ENCODE measurements at regions not wholly inside any gene's neighbourhood (a gene's known extent, or its start where the extent isn't known, plus 50 kb on each side); places are given as distances from the start of the nearest gene placed in this dataset.

DNA sequence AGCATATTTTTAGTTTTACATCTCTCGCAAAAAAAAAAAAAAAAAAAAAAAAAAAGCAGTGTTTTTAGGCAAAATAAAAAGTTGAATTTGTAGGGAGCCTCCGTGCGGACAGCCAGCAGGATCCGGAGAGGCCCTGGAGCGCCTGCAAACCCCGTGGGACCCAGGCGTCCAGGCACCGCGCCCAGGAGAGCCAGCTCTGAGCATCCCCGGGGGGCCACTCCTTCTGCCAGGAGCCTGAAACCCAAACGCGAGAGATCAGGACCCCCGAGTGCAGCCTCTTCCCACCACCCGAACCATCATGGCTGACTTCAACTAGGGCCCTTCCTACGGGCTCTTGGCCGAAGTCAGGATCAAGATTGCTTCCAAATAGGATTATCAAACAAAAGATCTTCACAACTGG, 54.1 kb upstream of the LY86 start:
- DNase-seq (ENCODE audit: low spot score): no peak
- H3K27ac ChIP-seq: no peak overlapping the region
- peaks cover 17% of the 10 kb centered on the region for H3K27me3 ChIP-seq
- no peaks in the 10 kb centered on the region for H3K9me2 ChIP-seq (replicated peaks; ENCODE audit: insufficient read depth)
- TF ChIP-seq, protein P1, sequence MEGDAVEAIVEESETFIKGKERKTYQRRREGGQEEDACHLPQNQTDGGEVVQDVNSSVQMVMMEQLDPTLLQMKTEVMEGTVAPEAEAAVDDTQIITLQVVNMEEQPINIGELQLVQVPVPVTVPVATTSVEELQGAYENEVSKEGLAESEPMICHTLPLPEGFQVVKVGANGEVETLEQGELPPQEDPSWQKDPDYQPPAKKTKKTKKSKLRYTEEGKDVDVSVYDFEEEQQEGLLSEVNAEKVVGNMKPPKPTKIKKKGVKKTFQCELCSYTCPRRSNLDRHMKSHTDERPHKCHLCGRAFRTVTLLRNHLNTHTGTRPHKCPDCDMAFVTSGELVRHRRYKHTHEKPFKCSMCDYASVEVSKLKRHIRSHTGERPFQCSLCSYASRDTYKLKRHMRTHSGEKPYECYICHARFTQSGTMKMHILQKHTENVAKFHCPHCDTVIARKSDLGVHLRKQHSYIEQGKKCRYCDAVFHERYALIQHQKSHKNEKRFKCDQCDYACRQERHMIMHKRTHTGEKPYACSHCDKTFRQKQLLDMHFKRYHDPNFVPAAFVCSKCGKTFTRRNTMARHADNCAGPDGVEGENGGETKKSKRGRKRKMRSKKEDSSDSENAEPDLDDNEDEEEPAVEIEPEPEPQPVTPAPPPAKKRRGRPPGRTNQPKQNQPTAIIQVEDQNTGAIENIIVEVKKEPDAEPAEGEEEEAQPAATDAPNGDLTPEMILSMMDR (IDR thresholded peaks at IDR 0.05; ENCODE audit: poor library complexity): no peak
- TF ChIP-seq EZH2phosphoT487 (IDR thresholded peaks at IDR 0.05; ENCODE audit: low read depth, severe bottlenecking, unreplicated experiment): no peak
- no peak for TF ChIP-seq EZH2 (IDR thresholded peaks at IDR 0.05; ENCODE audit: borderline replicate concordance)
- H2AFZ ChIP-seq: no peak overlapping the region
- H3K9me3 ChIP-seq (ENCODE audit: low read depth): no peaks in the 10 kb centered on the region
- H4K20me1 ChIP-seq (ENCODE audit: insufficient read depth, poor library complexity, severe bottlenecking): no peaks in the 10 kb centered on the region
- H3K79me2 ChIP-seq: no peaks in the 10 kb centered on the region
- no peaks in the 10 kb centered on the region for H3K4me1 ChIP-seq (ENCODE audit: insufficient read depth)
- H3K36me3 ChIP-seq (replicated peaks; ENCODE audit: insufficient read depth, low read depth): no peaks in the 10 kb centered on the region
- H3K4me3 ChIP-seq: no peak overlapping the region
- H3K4me2 ChIP-seq: no peak overlapping the region
- WGBS (ENCODE audit: low lambda C conversion rate, missing lambda C conversion rate): 94% methylated on average over 16 of the region's 16 CpGs

DNA sequence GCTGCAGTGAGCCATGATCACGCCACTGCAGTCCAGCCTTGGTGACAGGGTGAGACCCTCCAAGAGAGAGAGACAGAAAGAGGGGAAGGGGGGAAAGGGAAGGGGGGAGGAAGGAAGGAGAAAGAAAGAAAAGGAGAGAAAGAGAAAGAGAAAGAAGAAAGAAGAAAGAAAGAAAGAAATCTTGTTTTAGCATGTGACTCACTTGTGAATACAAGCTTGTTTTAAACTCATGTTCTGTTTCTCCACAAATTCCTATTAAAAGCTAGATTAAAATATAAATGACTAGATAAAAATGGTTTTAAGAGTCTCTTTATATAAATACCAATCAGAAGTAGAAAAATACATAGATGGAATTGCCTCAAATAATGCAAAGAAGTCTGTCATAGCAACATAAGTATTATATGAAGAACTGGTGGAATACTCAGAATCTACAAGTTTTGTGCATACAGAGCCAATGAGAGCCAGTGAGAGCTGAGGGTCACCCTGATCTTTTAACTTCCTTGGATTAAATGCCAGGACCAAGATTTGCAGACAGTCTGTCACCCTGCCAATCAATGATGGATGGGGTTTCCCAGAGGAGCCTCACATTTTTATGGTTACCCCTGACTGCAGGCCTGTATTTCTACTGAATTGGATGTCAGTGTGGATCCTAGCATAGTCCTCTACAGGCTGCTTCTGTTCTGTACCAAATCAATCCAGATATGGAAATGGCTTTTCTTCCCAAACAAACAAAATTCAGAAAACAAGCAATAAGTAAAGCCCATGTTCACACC, 50.8 kb upstream of the LY86 start:
- H3K4me2 ChIP-seq: no peak overlapping the region
- H3K4me3 ChIP-seq: no peak overlapping the region
- no peak overlapping the region for H2AFZ ChIP-seq
- no peaks in the 10 kb centered on the region for H4K20me1 ChIP-seq (ENCODE audit: insufficient read depth, poor library complexity, severe bottlenecking)
- DNase-seq (ENCODE audit: low spot score): no peak
- H3K27ac ChIP-seq: no peak overlapping the region
- H3K27me3 ChIP-seq: peaks cover 36% of the 10 kb centered on the region
- no peaks in the 10 kb centered on the region for H3K79me2 ChIP-seq
- WGBS (ENCODE audit: low lambda C conversion rate, missing lambda C conversion rate): 91% methylated on average over 1 of the region's 1 CpG
- no peaks in the 10 kb centered on the region for H3K9me2 ChIP-seq (replicated peaks; ENCODE audit: insufficient read depth)
- TF ChIP-seq EZH2 (IDR thresholded peaks at IDR 0.05; ENCODE audit: borderline replicate concordance): no peak
- no peak for TF ChIP-seq EZH2phosphoT487 (IDR thresholded peaks at IDR 0.05; ENCODE audit: low read depth, severe bottlenecking, unreplicated experiment)
- TF ChIP-seq, protein P1 (IDR thresholded peaks at IDR 0.05; ENCODE audit: poor library complexity): no peak
- no peaks in the 10 kb centered on the region for H3K9me3 ChIP-seq (ENCODE audit: low read depth)
- H3K4me1 ChIP-seq (ENCODE audit: insufficient read depth): no peaks in the 10 kb centered on the region
- H3K36me3 ChIP-seq (replicated peaks; ENCODE audit: insufficient read depth, low read depth): no peaks in the 10 kb centered on the region

DNA sequence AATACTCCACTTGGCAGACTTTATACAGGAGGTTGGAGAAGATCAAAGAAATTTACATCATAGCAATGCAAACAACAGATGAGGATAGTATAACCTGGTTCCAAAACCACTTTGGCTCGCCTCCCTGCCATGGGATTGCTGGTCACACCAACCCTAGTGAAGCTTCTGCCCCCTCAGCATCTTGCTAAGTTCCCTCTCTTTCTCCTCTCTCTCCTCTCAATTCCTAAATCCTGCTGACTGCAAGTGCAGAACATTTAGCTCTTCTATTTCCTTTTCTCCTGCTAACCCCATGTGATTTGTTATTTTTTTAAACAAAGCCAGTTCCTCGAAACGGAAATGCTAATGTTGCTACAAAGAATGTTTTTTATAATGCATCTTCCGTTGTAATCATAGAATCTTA, 50.3 kb upstream of the LY86 start:
- no peaks in the 10 kb centered on the region for H4K20me1 ChIP-seq (ENCODE audit: insufficient read depth, poor library complexity, severe bottlenecking)

More for the DNA sequence above, 50.3 kb upstream of the LY86 start:
- H3K36me3 ChIP-seq (replicated peaks; ENCODE audit: insufficient read depth, low read depth): no peaks in the 10 kb centered on the region
- H2AFZ ChIP-seq: no peak overlapping the region
- H3K9me2 ChIP-seq (replicated peaks; ENCODE audit: insufficient read depth): no peaks in the 10 kb centered on the region
- H3K9me3 ChIP-seq (ENCODE audit: low read depth): no peaks in the 10 kb centered on the region
- no peak overlapping the region for H3K4me2 ChIP-seq
- 68% methylated on average over 4 of the region's 4 CpGs for WGBS (ENCODE audit: low lambda C conversion rate, missing lambda C conversion rate)
- no peak for DNase-seq (ENCODE audit: low spot score)
- H3K27me3 ChIP-seq: peaks cover 42% of the 10 kb centered on the region
- TF ChIP-seq EZH2 (IDR thresholded peaks at IDR 0.05; ENCODE audit: borderline replicate concordance): no peak
- TF ChIP-seq, protein P1 (IDR thresholded peaks at IDR 0.05; ENCODE audit: poor library complexity): no peak
- TF ChIP-seq EZH2phosphoT487 (IDR thresholded peaks at IDR 0.05; ENCODE audit: low read depth, severe bottlenecking, unreplicated experiment): no peak
- H3K4me1 ChIP-seq (ENCODE audit: insufficient read depth): no peaks in the 10 kb centered on the region
- H3K4me3 ChIP-seq: no peak overlapping the region
- no peak overlapping the region for H3K27ac ChIP-seq
- H3K79me2 ChIP-seq: no peaks in the 10 kb centered on the region

Measured in hepatocyte (in vitro differentiated cells).